GM10266 (cell line): ENCODE measurements at regions not wholly inside any gene's neighbourhood (a gene's known extent, or its start where the extent isn't known, plus 50 kb on each side); places are given as distances from the start of the nearest gene placed in this dataset.
"Not testable (repeated sequence)": the region's sequence is repeated elsewhere in the genome, so short reads cannot be mapped to it uniquely, and the experiment has no call there.

Experiments used
- DNase-seq: peaks from one replicate; pipeline ENCODE4 v3.0.0; 2012; ENCODE audit errors: extremely low spot score
- TF ChIP-seq, protein P1 (sequence below): IDR thresholded peaks from 2 replicates; pipeline ENCODE4 v1.5.1; 2012; ENCODE audit warnings: mild to moderate bottlenecking, low read depth; ENCODE audit not compliant: control insufficient read depth, insufficient read depth; ENCODE audit errors: missing control alignments

DNA sequence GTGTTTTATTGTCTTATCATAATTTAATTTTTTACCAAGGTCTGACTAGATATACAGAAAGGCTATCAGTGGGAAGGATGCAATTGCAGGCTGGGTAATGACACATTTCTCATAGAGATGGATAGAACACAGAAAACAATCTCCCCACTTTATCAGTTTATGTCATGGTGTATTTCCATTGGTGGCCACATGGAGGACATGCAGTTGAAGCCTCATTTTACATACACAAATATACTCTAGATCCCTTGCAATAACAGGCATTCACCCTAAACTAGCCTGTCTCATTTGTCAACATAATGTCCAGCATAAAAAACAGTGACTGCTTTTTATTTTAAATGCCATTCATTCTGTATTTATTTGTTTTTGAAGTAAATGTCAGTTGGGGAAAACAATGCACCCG, 526.3 kb downstream of the GABRG2 start:
- DNase-seq, result no peak
- TF ChIP-seq, protein P1, sequence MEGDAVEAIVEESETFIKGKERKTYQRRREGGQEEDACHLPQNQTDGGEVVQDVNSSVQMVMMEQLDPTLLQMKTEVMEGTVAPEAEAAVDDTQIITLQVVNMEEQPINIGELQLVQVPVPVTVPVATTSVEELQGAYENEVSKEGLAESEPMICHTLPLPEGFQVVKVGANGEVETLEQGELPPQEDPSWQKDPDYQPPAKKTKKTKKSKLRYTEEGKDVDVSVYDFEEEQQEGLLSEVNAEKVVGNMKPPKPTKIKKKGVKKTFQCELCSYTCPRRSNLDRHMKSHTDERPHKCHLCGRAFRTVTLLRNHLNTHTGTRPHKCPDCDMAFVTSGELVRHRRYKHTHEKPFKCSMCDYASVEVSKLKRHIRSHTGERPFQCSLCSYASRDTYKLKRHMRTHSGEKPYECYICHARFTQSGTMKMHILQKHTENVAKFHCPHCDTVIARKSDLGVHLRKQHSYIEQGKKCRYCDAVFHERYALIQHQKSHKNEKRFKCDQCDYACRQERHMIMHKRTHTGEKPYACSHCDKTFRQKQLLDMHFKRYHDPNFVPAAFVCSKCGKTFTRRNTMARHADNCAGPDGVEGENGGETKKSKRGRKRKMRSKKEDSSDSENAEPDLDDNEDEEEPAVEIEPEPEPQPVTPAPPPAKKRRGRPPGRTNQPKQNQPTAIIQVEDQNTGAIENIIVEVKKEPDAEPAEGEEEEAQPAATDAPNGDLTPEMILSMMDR, result no peak

DNA sequence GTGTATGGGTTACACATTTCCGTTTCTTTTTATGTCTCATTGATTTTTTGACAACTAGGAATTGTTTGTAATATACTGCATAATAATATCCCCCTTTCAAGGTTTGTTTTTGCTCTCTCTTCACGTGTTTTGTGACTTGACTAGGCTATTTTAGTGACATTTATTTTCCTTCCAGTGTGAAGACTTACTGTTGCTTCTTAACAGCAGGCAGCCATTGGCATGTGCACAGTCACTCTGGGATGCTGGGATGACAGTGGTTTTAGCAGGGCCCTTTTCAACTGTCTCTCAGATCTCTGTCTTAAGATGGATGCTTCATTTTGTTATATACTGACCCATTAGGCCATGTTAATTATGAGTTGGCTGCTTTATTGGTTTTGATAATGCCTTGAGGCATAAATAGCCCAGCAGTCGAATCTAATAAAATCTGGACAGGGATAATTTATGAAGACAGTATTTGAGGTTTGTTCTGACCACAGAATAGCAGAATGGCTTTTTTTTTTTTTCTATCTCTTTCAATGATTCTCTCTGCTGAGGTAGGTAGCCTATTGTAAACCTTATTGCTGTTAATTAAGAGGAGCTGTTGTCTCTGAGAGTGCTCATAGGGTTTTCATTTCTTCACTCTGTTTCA, 536.0 kb downstream of the GABRG2 start:
- no peak for DNase-seq
- TF ChIP-seq, protein P1, result no peak

DNA sequence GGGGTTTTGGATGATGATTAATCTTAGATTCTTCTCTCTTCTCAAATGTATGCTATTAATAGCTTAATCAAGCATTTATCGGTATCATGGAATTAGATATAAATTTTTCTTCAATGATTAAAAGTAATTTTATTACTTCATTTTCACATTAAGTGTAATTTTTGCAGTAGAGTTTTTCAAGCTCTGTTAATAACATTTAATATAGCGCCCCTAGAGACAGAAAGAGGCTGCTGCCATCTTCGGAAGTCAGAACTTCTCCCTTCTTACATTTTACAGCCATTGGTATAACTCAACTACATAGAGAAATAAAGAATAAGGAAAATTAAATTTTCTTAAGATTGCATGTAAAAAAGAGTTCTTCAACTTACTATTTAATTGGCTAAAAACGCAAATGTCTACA, 540.3 kb downstream of the GABRG2 start:
- DNase-seq, result no peak

DNA sequence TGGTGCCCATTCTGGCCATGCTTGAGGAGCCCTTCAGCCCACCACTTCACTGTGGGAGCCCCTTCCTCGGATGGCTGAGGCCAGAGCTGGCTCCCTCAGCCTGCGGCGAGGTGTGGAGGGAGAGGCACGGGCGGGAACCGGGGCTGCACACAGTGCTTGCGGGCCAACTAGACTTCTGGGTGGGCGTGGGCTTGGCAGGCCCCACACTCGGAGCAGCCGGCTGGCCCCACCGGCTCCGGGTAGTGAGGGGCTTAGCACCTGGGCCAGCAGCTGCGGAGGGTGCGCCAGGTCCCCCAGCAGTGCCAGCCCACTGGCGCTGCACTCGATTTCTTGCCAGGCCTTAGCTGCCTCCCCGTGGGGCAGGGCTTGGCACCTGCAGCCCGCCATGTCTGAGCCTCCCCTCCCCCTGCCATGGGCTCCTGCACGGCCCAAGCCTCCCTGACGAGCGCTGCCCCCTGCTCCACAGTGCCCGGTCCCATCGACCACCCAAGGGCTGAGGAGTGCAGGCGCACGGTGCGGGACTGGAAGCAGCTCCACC, 554.2 kb downstream of the GABRG2 start:
- DNase-seq, result not testable (repeated sequence)

More for the DNA sequence above, 540.3 kb downstream of the GABRG2 start:
- TF ChIP-seq, protein P1, result no peak

DNA sequence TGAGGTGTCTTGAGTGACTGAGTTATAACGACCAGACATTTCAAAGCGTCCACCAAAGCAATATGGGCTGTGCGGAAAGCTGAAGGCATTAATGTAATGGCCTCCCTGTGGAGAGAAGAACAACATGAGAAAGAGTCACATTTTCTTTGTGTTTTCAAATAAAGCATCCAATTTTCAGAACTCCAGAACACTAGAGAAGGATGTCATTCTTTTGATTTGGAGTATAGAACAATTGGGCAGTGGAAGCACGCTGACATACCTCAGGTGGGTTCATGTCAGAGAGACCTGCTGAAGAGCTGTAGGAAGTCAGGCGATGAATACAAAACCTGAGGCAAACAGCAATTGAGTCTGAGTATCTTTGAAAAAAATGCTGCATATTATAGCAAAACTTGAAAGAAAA, 556.5 kb downstream of the GABRG2 start:
- TF ChIP-seq, protein P1, result no peak
- no peak for DNase-seq

DNA sequence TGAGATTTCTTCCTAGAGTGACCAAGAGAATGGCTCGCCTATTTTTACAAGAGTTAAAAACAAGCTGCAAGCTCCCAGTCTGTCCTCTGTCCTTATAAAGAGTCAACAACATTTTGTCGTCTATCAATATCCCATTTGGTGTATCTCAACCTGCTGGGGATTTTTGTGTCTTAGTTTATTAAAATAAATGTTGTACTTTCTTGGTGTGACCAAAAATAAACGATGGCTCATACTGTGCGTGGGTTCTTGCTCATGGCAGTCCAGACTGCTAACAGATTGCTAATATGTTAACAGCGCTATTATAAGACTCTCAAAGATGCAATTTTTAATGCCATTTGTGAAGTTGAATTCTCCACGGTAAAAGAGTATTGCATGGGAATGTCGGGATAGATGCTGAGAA, 569.9 kb downstream of the GABRG2 start:
- DNase-seq, result no peak
- TF ChIP-seq, protein P1, result no peak

DNA sequence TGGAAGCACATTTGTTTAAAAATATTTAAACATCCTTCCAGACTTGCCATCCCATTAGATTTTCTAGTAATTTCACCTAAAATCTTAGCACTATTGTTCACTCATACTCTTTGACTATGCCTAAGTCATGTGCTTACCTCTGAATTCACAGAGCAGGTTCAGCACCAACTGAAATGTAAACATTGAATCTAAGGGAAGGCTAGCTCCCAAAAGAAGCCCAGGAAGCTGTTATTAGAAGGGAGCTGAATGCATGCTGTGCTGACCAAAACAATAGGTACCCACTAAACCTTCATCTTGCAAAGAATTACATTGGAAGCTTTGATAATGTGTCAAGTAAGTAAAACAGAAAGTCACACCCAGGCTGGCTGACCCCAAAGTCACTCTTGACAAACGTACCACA, 571.3 kb downstream of the GABRG2 start:
- no peak for DNase-seq
- TF ChIP-seq, protein P1, result no peak
